HEK293 (cell line): ENCODE measurements at regions not wholly inside any gene's neighbourhood (a gene's known extent, or its start where the extent isn't known, plus 50 kb on each side); places are given as distances from the start of the nearest gene placed in this dataset.

Experiments used
- CTCF ChIA-PET: fragments of 350-600 bp; formaldehyde crosslinking; extraction: SDS; loops from one replicate; lab custom pipeline; 2021; ENCODE audit warnings: antibody characterized with exemption; lab: Yijun Ruan, JAX
- POLR2A ChIA-PET: fragments of 300-600 bp; formaldehyde crosslinking; extraction: SDS; loops from one replicate; lab custom pipeline; 2020; ENCODE audit warnings: antibody characterized with exemption, inconsistent platforms; lab: Yijun Ruan, JAX
- H3K27ac ChIP-seq: fragments of 200-500 bp; sonication (Bioruptor generic); 2 replicates; pipeline ENCODE4 v1.5.1; 2014; ENCODE audit warnings: low read depth, low read length, control low read depth, inconsistent platforms; ENCODE audit errors: extremely low read depth
- H3K36me3 ChIP-seq, 2 experiments: fragments of 200-500 bp in 1 of 2; sonication (Bioruptor generic) in 1 of 2; 1 replicate in 1 of 2; 2 replicates in 1 of 2; pipeline ENCODE4 v1.5.1; 2014 to 2017; ENCODE audit warnings: inconsistent platforms in 2 of 2, low read length in 2 of 2; ENCODE audit not compliant: control insufficient read depth in 2 of 2, insufficient read depth in 1 of 2
- H3K4me1 ChIP-seq: fragments of 200-500 bp; sonication (Bioruptor generic); 2 replicates; pipeline ENCODE4 v1.5.1; 2014; ENCODE audit warnings: mild to moderate bottlenecking, low read length, inconsistent platforms; ENCODE audit not compliant: control insufficient read depth, insufficient read depth
- H3K4me3 ChIP-seq: 2 replicates; pipeline ENCODE4 v1.5.1; 2011; ENCODE audit warnings: low read depth, mild to moderate bottlenecking, control low read depth, low read length, moderate library complexity
- H3K9me3 ChIP-seq: fragments of 200-500 bp; sonication (Bioruptor generic); 2 replicates; pipeline ENCODE4 v1.5.1; 2014; ENCODE audit warnings: low read depth, low read length, inconsistent platforms; ENCODE audit not compliant: control insufficient read depth, insufficient read depth
- ATF2 ChIP-seq: fragments of 450-650 bp; formaldehyde crosslinking; IDR thresholded peaks from 2 replicates; pipeline ENCODE4 v1.5.1; 2016; ENCODE audit warnings: missing biosample characterization, missing genetic modification characterization, low read depth
- BCL11A ChIP-seq: fragments of 450-650 bp; formaldehyde crosslinking; IDR thresholded peaks from 2 replicates; pipeline ENCODE4 v1.5.1; 2016; ENCODE audit warnings: low read depth, missing biosample characterization, missing genetic modification characterization
- GFI1B ChIP-seq: fragments of 450-650 bp; formaldehyde crosslinking; IDR thresholded peaks from 2 replicates; pipeline ENCODE4 v1.5.1; 2016; ENCODE audit warnings: missing biosample characterization, missing genetic modification characterization
- HOXA7 ChIP-seq: sonication (generic); formaldehyde crosslinking; IDR thresholded peaks from 2 replicates; pipeline ENCODE4 v1.8.1; 2022; ENCODE audit warnings: missing genetic modification reagents, borderline replicate concordance
- TCF7L2 ChIP-seq: IDR thresholded peaks from 2 replicates; pipeline ENCODE4 v1.6.1; 2011; ENCODE audit warnings: low read depth, mild to moderate bottlenecking, inconsistent platforms, low read length, moderate library complexity, borderline replicate concordance
- ZBTB44 ChIP-seq: fragments of 450-650 bp; IDR thresholded peaks from 2 replicates; pipeline ENCODE4 v1.5.1; 2018; ENCODE audit warnings: missing biosample characterization, mild to moderate bottlenecking, missing genetic modification characterization
- ZNF133 ChIP-seq: fragments of 450-650 bp; formaldehyde crosslinking; IDR thresholded peaks from 2 replicates; pipeline ENCODE4 v1.5.1; 2016; ENCODE audit warnings: missing biosample characterization, missing genetic modification characterization
- ZNF138 ChIP-seq: fragments of 450-650 bp; formaldehyde crosslinking; IDR thresholded peaks from 2 replicates; pipeline ENCODE4 v1.5.1; 2016; ENCODE audit warnings: missing biosample characterization, missing genetic modification characterization, borderline replicate concordance
- ZNF155 ChIP-seq: fragments of 450-650 bp; formaldehyde crosslinking; IDR thresholded peaks from 2 replicates; pipeline ENCODE4 v1.5.1; 2016; ENCODE audit warnings: missing biosample characterization, missing genetic modification characterization
- ZNF335 ChIP-seq: fragments of 450-650 bp; formaldehyde crosslinking; conservative IDR thresholded peaks from 2 replicates; pipeline ENCODE4 v1.5.1; 2016; ENCODE audit warnings: missing biosample characterization, missing genetic modification characterization
- ZNF549 ChIP-seq: fragments of 450-650 bp; IDR thresholded peaks from 2 replicates; pipeline ENCODE4 v1.5.1; 2018; ENCODE audit warnings: missing biosample characterization, missing genetic modification characterization, mild to moderate bottlenecking, inconsistent platforms, moderate library complexity
- ZNF558 ChIP-seq: fragments of 450-650 bp; formaldehyde crosslinking; IDR thresholded peaks from 2 replicates; pipeline ENCODE4 v1.5.1; 2016; ENCODE audit warnings: missing biosample characterization, missing genetic modification characterization
- ZNF610 ChIP-seq: fragments of 450-650 bp; formaldehyde crosslinking; IDR thresholded peaks from 2 replicates; pipeline ENCODE4 v1.5.1; 2016; ENCODE audit warnings: missing biosample characterization, missing genetic modification characterization, borderline replicate concordance
- ZNF626 ChIP-seq: fragments of 450-650 bp; sonication (Bioruptor Pico); formaldehyde crosslinking; IDR thresholded peaks from 2 replicates; pipeline ENCODE4 v1.5.1; 2018; ENCODE audit warnings: missing biosample characterization, missing genetic modification characterization, inconsistent platforms
- ZNF629 ChIP-seq: fragments of 450-650 bp; formaldehyde crosslinking; IDR thresholded peaks from 2 replicates; pipeline ENCODE4 v1.5.1; 2017; ENCODE audit warnings: missing biosample characterization, missing genetic modification characterization
- ZNF660 ChIP-seq: fragments of 450-650 bp; IDR thresholded peaks from 2 replicates; pipeline ENCODE4 v1.5.1; 2018; ENCODE audit warnings: missing biosample characterization, mild to moderate bottlenecking, missing genetic modification characterization
- TF ChIP-seq, protein P1 (sequence below): IDR thresholded peaks from 2 replicates; pipeline ENCODE4 v1.6.1; 2011; ENCODE audit warnings: mild to moderate bottlenecking, low read depth, low read length, borderline replicate concordance

GRCh38 chrX:79592259-79592658 lies 225.1 kb upstream of the ITM2A start (continued):
- no peak for TF ChIP-seq ZBTB44 (tag by site-specific recombination)
- TF ChIP-seq ZNF629 (tag by site-specific recombination): no peak
- no peak for TF ChIP-seq BCL11A (tag by site-specific recombination)
- TF ChIP-seq ZNF660 (tag by site-specific recombination): no peak
- TF ChIP-seq, protein P1, sequence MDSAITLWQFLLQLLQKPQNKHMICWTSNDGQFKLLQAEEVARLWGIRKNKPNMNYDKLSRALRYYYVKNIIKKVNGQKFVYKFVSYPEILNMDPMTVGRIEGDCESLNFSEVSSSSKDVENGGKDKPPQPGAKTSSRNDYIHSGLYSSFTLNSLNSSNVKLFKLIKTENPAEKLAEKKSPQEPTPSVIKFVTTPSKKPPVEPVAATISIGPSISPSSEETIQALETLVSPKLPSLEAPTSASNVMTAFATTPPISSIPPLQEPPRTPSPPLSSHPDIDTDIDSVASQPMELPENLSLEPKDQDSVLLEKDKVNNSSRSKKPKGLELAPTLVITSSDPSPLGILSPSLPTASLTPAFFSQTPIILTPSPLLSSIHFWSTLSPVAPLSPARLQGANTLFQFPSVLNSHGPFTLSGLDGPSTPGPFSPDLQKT: no peak
- no peak for TF ChIP-seq ZNF133 (tag by site-specific recombination)

DNA sequence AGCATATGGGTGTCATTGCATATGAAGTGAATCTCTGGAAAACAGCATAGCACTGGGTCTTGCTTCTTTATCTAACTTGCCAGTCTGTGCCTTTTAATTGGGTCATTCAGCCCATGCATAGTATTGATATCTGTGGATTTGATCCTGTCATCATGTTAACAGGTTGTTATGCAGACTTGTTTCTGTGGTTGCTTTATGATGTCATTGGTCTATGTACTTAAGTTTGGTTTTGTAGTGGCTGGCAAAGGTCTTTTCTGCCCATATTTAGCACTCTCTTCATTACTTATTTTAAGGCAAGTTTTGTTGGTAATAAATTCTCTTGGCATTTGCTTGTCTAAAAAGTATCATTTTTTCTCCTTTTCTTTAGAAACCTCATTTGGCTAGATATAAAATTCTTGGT lies 221.1 kb upstream of the ITM2A start:
- H3K9me3 ChIP-seq: peaks cover 10% of the 10 kb centered on the region
- TF ChIP-seq ZNF558: 0 out of 2 replicates have a peak, but pooled peaks have one; percentile 46
- TF ChIP-seq ZNF626 (tag by site-specific recombination): no peak
- peak; percentile 78 for TF ChIP-seq ATF2
- TF ChIP-seq, all 188 proteins: peak for 2
- H3K27ac ChIP-seq: no peak overlapping the region
- POLR2A ChIA-PET: no interaction called here
- CTCF ChIA-PET: no interaction called here
- H3K36me3 ChIP-seq: no peaks in the 10 kb centered on the region
- no peak overlapping the region for H3K4me3 ChIP-seq
- no peaks in the 10 kb centered on the region for H3K4me1 ChIP-seq

- CTCF ChIA-PET: no interaction called here
- no peaks in the 10 kb centered on the region for H3K36me3 ChIP-seq
- H3K9me3 ChIP-seq: no peaks in the 10 kb centered on the region
- POLR2A ChIA-PET: no interaction called here
- H3K27ac ChIP-seq: no peak overlapping the region
- H3K4me3 ChIP-seq: no peak overlapping the region
- TF ChIP-seq ZNF610 (no peak), ZNF335 (tag by site-specific recombination) (no peak), ZNF138 (tag by site-specific recombination) (no peak), ZNF155 (tag by site-specific recombination) (no peak), ZBTB44 (tag by site-specific recombination) (no peak), HOXA7 (no peak), GFI1B (tag by site-specific recombination) (no peak), TCF7L2 (no peak), ZNF549 (tag by site-specific recombination) (no peak)
- TF ChIP-seq, all 188 proteins: peak for 0
- no peaks in the 10 kb centered on the region for H3K4me1 ChIP-seq
Observed at GRCh38 chrX:79573760-79574159, 206.6 kb upstream of the ITM2A start.
